Omental fat pad (tissue), 3 donors: ENCODE measurements at regions not wholly inside any gene's neighbourhood (a gene's known extent, or its start where the extent isn't known, plus 50 kb on each side); places are given as distances from the start of the nearest gene placed in this dataset.
"Not testable (repeated sequence)": the region's sequence is repeated elsewhere in the genome, so short reads cannot be mapped to it uniquely, and the experiment has no call there.

Experiments used
- ATAC-seq: fragments of 150-250 bp; one replicate; pipeline ENCODE4 v1.9.1; 2016; ENCODE audit warnings: mild to moderate bottlenecking, moderate library complexity; ENCODE audit not compliant: low FRiP score
- DNase-seq: peaks from one replicate; pipeline ENCODE4 v3.0.0-alpha.2; 2019; ENCODE audit warnings: low spot score
- TF ChIP-seq, protein P1 (sequence below), 3 donors: fragments of 450-650 bp; IDR thresholded peaks; one replicate each; pipeline ENCODE4 v1.5.1; 2016 to 2017; ENCODE audit warnings: antibody characterized with exemption in 3 of 3, mild to moderate bottlenecking in 3 of 3, moderate library complexity in 2 of 3

DNA sequence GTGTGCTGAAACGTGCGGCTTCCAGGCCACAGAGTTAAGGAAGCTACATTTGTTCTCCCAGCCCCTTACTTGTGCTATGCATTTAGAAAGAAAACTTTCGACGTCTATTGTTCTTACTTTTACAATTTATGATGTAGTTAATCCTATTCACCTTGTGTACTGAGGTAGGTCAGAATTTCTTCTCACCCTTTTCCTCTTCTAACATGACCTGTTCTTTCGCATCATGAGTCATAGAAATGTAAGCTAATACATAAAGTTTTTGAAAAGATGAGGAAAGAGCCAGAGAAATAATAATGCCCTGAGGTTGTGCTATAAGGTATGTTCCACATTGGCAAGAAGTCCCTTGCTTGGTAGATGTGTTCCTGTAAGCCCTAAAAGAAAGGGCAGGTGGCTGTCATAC lies 298.3 kb downstream of the TRIML1 start:
- ATAC-seq: no peak
- TF ChIP-seq, protein P1, sequence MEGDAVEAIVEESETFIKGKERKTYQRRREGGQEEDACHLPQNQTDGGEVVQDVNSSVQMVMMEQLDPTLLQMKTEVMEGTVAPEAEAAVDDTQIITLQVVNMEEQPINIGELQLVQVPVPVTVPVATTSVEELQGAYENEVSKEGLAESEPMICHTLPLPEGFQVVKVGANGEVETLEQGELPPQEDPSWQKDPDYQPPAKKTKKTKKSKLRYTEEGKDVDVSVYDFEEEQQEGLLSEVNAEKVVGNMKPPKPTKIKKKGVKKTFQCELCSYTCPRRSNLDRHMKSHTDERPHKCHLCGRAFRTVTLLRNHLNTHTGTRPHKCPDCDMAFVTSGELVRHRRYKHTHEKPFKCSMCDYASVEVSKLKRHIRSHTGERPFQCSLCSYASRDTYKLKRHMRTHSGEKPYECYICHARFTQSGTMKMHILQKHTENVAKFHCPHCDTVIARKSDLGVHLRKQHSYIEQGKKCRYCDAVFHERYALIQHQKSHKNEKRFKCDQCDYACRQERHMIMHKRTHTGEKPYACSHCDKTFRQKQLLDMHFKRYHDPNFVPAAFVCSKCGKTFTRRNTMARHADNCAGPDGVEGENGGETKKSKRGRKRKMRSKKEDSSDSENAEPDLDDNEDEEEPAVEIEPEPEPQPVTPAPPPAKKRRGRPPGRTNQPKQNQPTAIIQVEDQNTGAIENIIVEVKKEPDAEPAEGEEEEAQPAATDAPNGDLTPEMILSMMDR (IDR thresholded peaks at IDR 0.05): no peak
- DNase-seq: no peak

DNA sequence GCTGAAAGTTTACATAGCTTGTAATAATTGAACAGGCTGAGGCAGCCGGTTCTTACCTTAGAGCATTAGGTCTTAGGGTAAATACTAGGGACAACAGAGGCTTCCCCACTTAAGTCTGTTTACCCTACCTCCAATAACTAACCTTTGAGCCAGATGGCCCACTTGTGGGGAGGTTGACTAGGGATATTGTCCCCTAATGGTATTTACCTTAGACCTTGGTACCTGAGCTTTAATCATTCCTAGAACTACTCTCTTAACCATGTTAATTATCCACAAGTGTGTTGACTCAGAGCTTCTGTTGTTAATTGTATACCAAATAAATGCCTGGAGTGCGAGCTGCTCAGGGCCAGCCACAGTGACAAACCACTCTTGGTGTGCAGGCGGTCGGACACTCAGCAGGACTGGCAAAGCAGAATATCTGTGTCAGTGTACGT lies 299.2 kb downstream of the TRIML1 start:
- DNase-seq, ATAC-seq: not testable (repeated sequence)

DNA sequence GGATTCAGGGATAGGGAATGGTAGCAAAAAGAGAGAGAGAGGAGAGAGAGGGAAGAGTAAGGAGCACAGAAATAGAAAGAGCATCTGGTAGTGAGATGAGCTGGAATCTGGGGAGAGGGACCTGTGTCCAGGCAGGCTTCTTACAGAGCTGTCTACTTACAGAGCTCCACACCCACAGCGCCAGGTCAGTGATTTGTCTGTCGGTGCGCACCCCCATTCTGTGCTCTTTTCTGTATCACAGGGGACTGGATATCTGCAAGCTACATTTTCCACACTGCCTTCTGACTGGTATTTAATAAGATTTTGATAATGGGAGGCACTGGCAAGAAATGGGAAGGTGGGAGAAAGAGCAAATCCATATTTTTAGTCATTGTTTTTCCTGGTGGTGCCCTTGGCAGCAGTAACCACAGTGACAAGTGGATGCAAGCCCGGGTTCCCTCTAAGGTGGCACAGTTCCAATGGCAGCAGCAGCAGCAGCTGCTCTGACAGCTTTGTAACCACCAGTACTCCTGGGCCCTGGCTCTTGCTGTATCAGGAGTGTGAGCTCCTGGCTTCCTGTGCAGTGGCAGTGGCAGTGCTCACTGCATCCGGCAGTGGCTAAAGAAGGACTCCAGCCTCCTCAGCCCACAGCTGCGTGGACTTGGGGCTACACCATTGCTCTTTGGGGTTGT lies 300.5 kb downstream of the TRIML1 start:
- DNase-seq (no peak), ATAC-seq (no peak)
- TF ChIP-seq, protein P1 (IDR thresholded peaks at IDR 0.05): no peak

DNA sequence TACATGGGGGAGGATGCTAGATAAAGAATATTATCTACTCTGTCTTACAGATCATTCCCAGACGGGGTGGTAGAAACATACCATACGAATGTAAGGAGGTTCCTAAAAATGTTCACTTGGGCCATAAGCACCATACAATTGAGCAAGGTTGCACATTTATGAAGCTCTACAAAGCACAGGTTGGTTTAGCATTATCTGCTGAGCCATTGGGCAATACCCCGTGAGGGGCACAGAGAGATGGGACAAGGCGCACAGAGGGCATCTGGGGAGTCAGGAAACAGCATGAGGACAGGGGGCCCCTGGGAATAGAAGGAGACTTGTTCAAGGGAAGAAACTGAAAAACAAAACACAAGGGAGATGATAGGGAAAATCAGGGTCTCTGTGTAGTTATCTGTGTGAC lies 305.3 kb downstream of the TRIML1 start:
- TF ChIP-seq, protein P1 (IDR thresholded peaks at IDR 0.05): no peak
- no peak for DNase-seq
- ATAC-seq: no peak

DNA sequence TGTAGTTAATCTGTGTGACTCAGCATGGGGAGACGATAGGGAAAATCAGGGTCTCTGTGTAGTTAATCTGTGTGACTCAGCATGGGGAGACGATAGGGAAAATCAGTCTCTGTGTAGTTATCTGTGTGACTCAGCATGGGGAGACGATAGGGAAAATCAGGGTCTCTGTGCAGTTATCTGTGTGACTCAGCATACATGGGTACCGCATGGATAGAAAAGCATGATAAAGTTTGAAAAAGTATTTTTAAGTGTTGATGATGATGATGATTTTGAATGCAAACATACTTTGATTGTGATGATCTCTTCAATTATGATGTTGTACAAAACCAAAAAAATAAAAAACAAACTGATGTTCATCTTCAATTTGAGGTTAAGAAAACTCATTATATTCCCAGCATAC lies 309.8 kb downstream of the TRIML1 start:
- not testable (repeated sequence) for ATAC-seq, DNase-seq

DNA sequence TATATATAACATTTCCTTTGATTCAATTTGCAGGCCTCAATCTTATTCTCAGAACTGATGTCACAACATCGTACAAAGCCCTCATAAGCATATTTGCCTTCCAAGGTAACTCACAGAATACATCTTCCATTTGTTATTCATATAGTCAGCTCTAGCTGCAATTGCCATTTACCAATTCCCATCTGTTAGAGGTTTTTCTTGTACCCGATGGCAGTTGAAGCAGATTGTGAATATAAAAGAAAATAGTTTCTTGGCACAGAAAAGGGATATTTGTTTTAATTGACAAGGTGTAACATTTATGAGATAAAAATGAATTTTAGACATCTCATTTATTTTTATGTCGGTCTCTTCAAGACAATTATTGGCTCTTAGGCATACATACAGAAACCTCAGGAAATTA lies 311.3 kb downstream of the TRIML1 start:
- DNase-seq (no peak), ATAC-seq (no peak)
- TF ChIP-seq, protein P1 (IDR thresholded peaks at IDR 0.05): no peak

DNA sequence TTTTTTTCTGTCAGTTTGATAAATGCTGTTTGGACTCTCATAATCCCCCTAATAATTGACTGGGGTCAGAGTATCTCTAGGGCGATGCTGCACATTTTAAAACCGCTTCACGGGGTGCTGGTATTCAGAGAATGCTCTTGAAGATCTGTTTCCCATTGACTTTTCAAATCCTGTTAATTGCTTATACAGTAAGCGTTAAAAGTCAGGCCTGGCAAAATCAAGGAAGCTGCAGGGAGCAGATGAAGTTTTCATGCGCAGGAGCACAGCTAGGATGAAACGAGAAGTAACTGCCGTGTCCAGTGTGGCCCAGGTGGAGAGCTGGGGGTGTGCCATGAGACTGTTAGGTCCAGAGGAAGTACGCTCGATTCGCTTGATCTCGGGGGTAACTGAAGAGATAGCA lies 312.9 kb downstream of the TRIML1 start:
- TF ChIP-seq, protein P1 (IDR thresholded peaks at IDR 0.05): no peak
- DNase-seq (no peak), ATAC-seq (no peak)

DNA sequence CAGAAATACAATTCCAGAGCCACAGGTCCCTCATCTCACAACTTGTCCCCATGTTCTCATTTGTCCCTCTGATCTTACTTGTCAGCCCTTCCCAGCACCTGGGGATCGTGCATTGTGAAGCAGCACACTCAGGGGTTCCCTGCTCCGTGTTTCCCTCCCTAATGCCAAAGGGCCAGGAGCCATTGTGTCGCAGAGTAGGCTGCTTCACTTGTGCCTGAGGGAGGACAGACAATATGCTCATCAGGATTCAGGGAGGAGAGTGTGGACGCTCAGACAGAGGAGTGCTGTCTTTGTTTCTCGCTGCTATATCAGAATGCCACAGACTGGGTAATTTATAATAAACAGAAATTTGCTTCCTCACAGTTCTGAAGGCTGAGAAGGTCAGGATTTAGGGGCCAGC lies 315.3 kb downstream of the TRIML1 start:
- no peak for DNase-seq
- TF ChIP-seq, protein P1 (IDR thresholded peaks at IDR 0.05): no peak
- ATAC-seq: no peak
